COR-L47 (cell line): ENCODE measurements at regions not wholly inside any gene's neighbourhood (a gene's known extent, or its start where the extent isn't known, plus 50 kb on each side); places are given as distances from the start of the nearest gene placed in this dataset.
A peak's percentile ranks its signal among the peaks of the same experiment; 100 is the strongest.
"Not testable (repeated sequence)": the region's sequence is repeated elsewhere in the genome, so short reads cannot be mapped to it uniquely, and the experiment has no call there.

Experiments
- DNase-seq: peaks from one replicate; lab custom pipeline; 2025; lab: John Stamatoyannopoulos, UW

- no peak for DNase-seq
Measured at GRCh38 chr16:47905771-47906170, 250.0 kb downstream of the ABCC12 start.

- DNase-seq = no peak
Measured at GRCh38 chr16:47904691-47905090, 251.1 kb downstream of the ABCC12 start.

GRCh38 chr16:47903470-47903869 lies 252.3 kb downstream of the ABCC12 start:
- DNase-seq = no peak

GRCh38 chr16:47897105-47897504 lies 258.7 kb downstream of the ABCC12 start:
- not testable (repeated sequence) for DNase-seq

GRCh38 chr16:47895146-47895545 lies 260.6 kb downstream of the ABCC12 start:
- no peak for DNase-seq

GRCh38 chr16:47892999-47893398 lies 262.8 kb downstream of the ABCC12 start:
- no peak for DNase-seq

- no peak for DNase-seq
Measured at GRCh38 chr16:47888734-47889133, 267.1 kb downstream of the ABCC12 start.

- no peak for DNase-seq
Measured at GRCh38 chr16:47888142-47888541, 267.7 kb downstream of the ABCC12 start.

- no peak for DNase-seq
Measured at GRCh38 chr16:47887496-47887895, 268.3 kb downstream of the ABCC12 start.

- DNase-seq = peak; percentile 35
Measured at GRCh38 chr16:47886631-47887415, 269.0 kb downstream of the ABCC12 start.

- DNase-seq = no peak
Measured at GRCh38 chr16:47886139-47886538, 269.7 kb downstream of the ABCC12 start.

- DNase-seq = no peak
Measured at GRCh38 chr16:47885489-47885888, 270.3 kb downstream of the ABCC12 start.

GRCh38 chr16:47884116-47884725 lies 271.6 kb downstream of the ABCC12 start:
- no peak for DNase-seq

- DNase-seq = no peak
Measured at GRCh38 chr16:47881574-47881973, 274.2 kb downstream of the ABCC12 start.

- DNase-seq = no peak
Measured at GRCh38 chr16:47880653-47881052, 275.1 kb downstream of the ABCC12 start.

GRCh38 chr16:47877166-47877565 lies 278.6 kb downstream of the ABCC12 start:
- DNase-seq = no peak

GRCh38 chr16:47876511-47876910 lies 279.3 kb downstream of the ABCC12 start:
- no peak for DNase-seq

- no peak for DNase-seq
Measured at GRCh38 chr16:47873434-47873833, 282.4 kb downstream of the ABCC12 start.

GRCh38 chr16:47872225-47872624 lies 283.6 kb downstream of the ABCC12 start:
- no peak for DNase-seq

- DNase-seq = no peak
Measured at GRCh38 chr16:47866423-47866822, 289.4 kb downstream of the ABCC12 start.

- no peak for DNase-seq
Measured at GRCh38 chr16:47865337-47865855, 290.4 kb downstream of the ABCC12 start.

GRCh38 chr16:47864262-47864661 lies 291.5 kb downstream of the ABCC12 start:
- DNase-seq = not testable (repeated sequence)

- DNase-seq = no peak
Measured at GRCh38 chr16:47861999-47862398, 293.8 kb downstream of the ABCC12 start.
